Chondrocyte (in vitro differentiated cells): ENCODE measurements at regions not wholly inside any gene's neighbourhood (a gene's known extent, or its start where the extent isn't known, plus 50 kb on each side); places are given as distances from the start of the nearest gene placed in this dataset.

Experiments used
- DNase-seq: peaks from one replicate; pipeline ENCODE4 v3.0.0; 2021; ENCODE audit warnings: mixed read lengths, low spot score
- H3K27ac Mint-ChIP-seq: one replicate; pipeline ENCODE4 v1.8.0; 2021; ENCODE audit warnings: mild to moderate bottlenecking, moderate library complexity, mixed read lengths; ENCODE audit not compliant: unreplicated experiment
- H3K27me3 Mint-ChIP-seq: 2 replicates; pipeline ENCODE4 v1.8.0; 2021; ENCODE audit warnings: low read depth, mixed read lengths
- H3K36me3 Mint-ChIP-seq: 2 replicates; pipeline ENCODE4 v1.8.0; 2021; ENCODE audit warnings: low read depth, mixed read lengths
- H3K4me1 Mint-ChIP-seq: 2 replicates; pipeline ENCODE4 v1.8.0; 2021; ENCODE audit warnings: low read depth, mild to moderate bottlenecking, mixed read lengths
- H3K4me3 Mint-ChIP-seq: one replicate; pipeline ENCODE4 v1.8.0; 2021; ENCODE audit warnings: mild to moderate bottlenecking, moderate library complexity, mixed read lengths; ENCODE audit not compliant: unreplicated experiment
- H3K9me3 Mint-ChIP-seq: 2 replicates; pipeline ENCODE4 v1.8.0; 2021; ENCODE audit warnings: low read depth, mixed read lengths
- CTCF ChIP-seq: fragments of 200-600 bp; sonication (generic); IDR thresholded peaks from 2 replicates; pipeline ENCODE4 v1.5.0; 2021; ENCODE audit warnings: antibody characterized with exemption, mild to moderate bottlenecking, moderate library complexity

GRCh38 chr1:81296601-81297000, 504.1 kb upstream of the ADGRL2 start:
- DNase-seq = no peak

GRCh38 chr1:81290326-81290725, 510.4 kb upstream of the ADGRL2 start:
- TF ChIP-seq CTCF = no peak
- Mint-ChIP-seq H3K27me3 (no peaks in the 10 kb centered on the region), H3K36me3 (no peaks in the 10 kb centered on the region), H3K9me3 (no peaks in the 10 kb centered on the region), H3K4me1 (peaks cover 11% of the 10 kb centered on the region), H3K4me3 (no peak overlapping the region), H3K27ac (no peak overlapping the region)
- DNase-seq = no peak

More at GRCh38 chr1:81296601-81297000, 504.1 kb upstream of the ADGRL2 start:
- no peak overlapping the region for H3K27ac Mint-ChIP-seq
- no peaks in the 10 kb centered on the region for H3K36me3 Mint-ChIP-seq
- H3K27me3 Mint-ChIP-seq = no peaks in the 10 kb centered on the region
- no peak overlapping the region for H3K4me3 Mint-ChIP-seq
- H3K9me3 Mint-ChIP-seq = no peaks in the 10 kb centered on the region
- TF ChIP-seq CTCF = no peak
- peaks cover 17% of the 10 kb centered on the region for H3K4me1 Mint-ChIP-seq

GRCh38 chr1:81288689-81289088, 512.0 kb upstream of the ADGRL2 start:
- H3K36me3 Mint-ChIP-seq = no peaks in the 10 kb centered on the region

GRCh38 chr1:81287411-81288080, 513.2 kb upstream of the ADGRL2 start:
- H3K4me1 Mint-ChIP-seq = peaks cover 11% of the 10 kb centered on the region
- no peaks in the 10 kb centered on the region for H3K36me3 Mint-ChIP-seq
- H3K27ac Mint-ChIP-seq = peak overlapping the region; percentile 14
- no peaks in the 10 kb centered on the region for H3K27me3 Mint-ChIP-seq
- H3K9me3 Mint-ChIP-seq = no peaks in the 10 kb centered on the region
- no peak for DNase-seq
- TF ChIP-seq CTCF = no peak
- H3K4me3 Mint-ChIP-seq = no peak overlapping the region

More at GRCh38 chr1:81288689-81289088, 512.0 kb upstream of the ADGRL2 start:
- DNase-seq = no peak
- TF ChIP-seq CTCF = no peak
- Mint-ChIP-seq H3K4me3 (no peak overlapping the region), H3K9me3 (no peaks in the 10 kb centered on the region), H3K4me1 (peaks cover 11% of the 10 kb centered on the region), H3K27ac (no peak overlapping the region), H3K27me3 (no peaks in the 10 kb centered on the region)

- Mint-ChIP-seq H3K27me3 (no peaks in the 10 kb centered on the region), H3K4me1 (peaks cover 7% of the 10 kb centered on the region), H3K36me3 (no peaks in the 10 kb centered on the region), H3K4me3 (no peak overlapping the region), H3K9me3 (no peaks in the 10 kb centered on the region), H3K27ac (no peak overlapping the region)
- TF ChIP-seq CTCF = no peak
- no peak for DNase-seq
Measured at GRCh38 chr1:81270051-81270450, 530.7 kb upstream of the ADGRL2 start.
